A549 (cell line): ENCODE measurements at regions not wholly inside any gene's neighbourhood (a gene's known extent, or its start where the extent isn't known, plus 50 kb on each side); places are given as distances from the start of the nearest gene placed in this dataset.

Source experiments
- ATAC-seq, 2 experiments: fragments of 200-7000 bp in 1 of 2; fragments of >200 bp in 1 of 2; cut with Nextera tagmentation in 1 of 2; cut with Tn5 transposase in 1 of 2; 3 replicates each; pipeline versions ENCODE4 v1.8.0 to v1.9.1; 2018 to 2020; ENCODE audit warnings: mild to moderate bottlenecking in 1 of 2, moderate library complexity in 1 of 2
- CTCF ChIA-PET: fragments of 300-600 bp; sonication (Branson Sonifier 250); formaldehyde crosslinking; extraction: SDS; loops from one replicate; lab custom pipeline; 2021; ENCODE audit warnings: antibody characterized with exemption, inconsistent platforms; lab: Yijun Ruan, JAX
- POLR2A ChIA-PET: fragments of 350-600 bp; formaldehyde crosslinking; extraction: SDS; loops from one replicate; lab custom pipeline; 2021; ENCODE audit warnings: antibody characterized with exemption, inconsistent platforms; lab: Yijun Ruan, JAX
- DNase-seq, 2 experiments: peaks; one replicate each; pipeline versions ENCODE4 v3.0.0 to v3.0.0-alpha.2; 2011 to 2016; ENCODE audit warnings: low read depth in 1 of 2, low spot score in 1 of 2
- FAIRE-seq: peaks from 2 replicates; lab custom pipeline; 2011; peaks lifted over from hg19 to GRCh38; lab: Jason Lieb, UNC
- H3K27ac ChIP-seq, 2 experiments: fragments of >200 bp; sonication (Bioruptor Twin); formaldehyde crosslinking; 3 replicates each; pipeline ENCODE4 v1.5.1; 2016 to 2017
- H3K4me1 ChIP-seq: fragments of >200 bp; sonication (Bioruptor Twin); formaldehyde crosslinking; 3 replicates; pipeline ENCODE4 v1.6.1; 2016
- H3K4me2 ChIP-seq: fragments of >200 bp; sonication (Bioruptor Twin); formaldehyde crosslinking; 3 replicates; pipeline ENCODE4 v1.6.1; 2016
- H3K4me3 ChIP-seq: fragments of >200 bp; sonication (Bioruptor Twin); formaldehyde crosslinking; 3 replicates; pipeline ENCODE4 v1.5.1; 2016
- H3K9me3 ChIP-seq: fragments of >200 bp; sonication (Bioruptor Twin); formaldehyde crosslinking; 3 replicates; pipeline ENCODE4 v1.6.1; 2016
- CBX8 ChIP-seq: fragments of 200-600 bp; sonication (generic); IDR thresholded peaks from 2 replicates; pipeline ENCODE4 v1.6.1; 2016
- CEBPB ChIP-seq, 2 experiments: fragments of >200 bp in 1 of 2; sonication (Bioruptor Twin) in 1 of 2; formaldehyde crosslinking in 1 of 2; IDR thresholded peaks; 2 replicates each; pipeline ENCODE4 v1.6.1; 2012 to 2016
- EP300 ChIP-seq, 2 experiments: fragments of >200 bp; sonication (Bioruptor Twin); formaldehyde crosslinking; IDR thresholded peaks; 2 replicates in 1 of 2; 3 replicates in 1 of 2; pipeline ENCODE4 v1.6.1; 2016 to 2017
- ESRRA ChIP-seq: fragments of 150-350 bp; IDR thresholded peaks from 2 replicates; pipeline ENCODE4 v1.6.1; 2014; ENCODE audit warnings: mild to moderate bottlenecking, low read length, borderline replicate concordance
- FOSB ChIP-seq: fragments of 250-450 bp; sonication (Bioruptor Pico); IDR thresholded peaks from 2 replicates; pipeline ENCODE4 v1.5.0; 2020; ENCODE audit warnings: mild to moderate bottlenecking, moderate library complexity
- FOSL2 ChIP-seq, 2 experiments: fragments of 450-650 bp in 1 of 2; fragments of >200 bp in 1 of 2; sonication (Bioruptor Twin) in 1 of 2; formaldehyde crosslinking; IDR thresholded peaks; 2 replicates each; pipeline versions ENCODE4 v1.5.0 to v1.6.1; 2016 to 2020; ENCODE audit warnings: mild to moderate bottlenecking in 1 of 2, moderate library complexity in 1 of 2
- FOXS1 ChIP-seq: fragments of 250-450 bp; sonication (Bioruptor Pico); IDR thresholded peaks from 2 replicates; pipeline ENCODE4 v1.5.0; 2020; ENCODE audit warnings: mild to moderate bottlenecking, moderate library complexity
- GATA3 ChIP-seq: IDR thresholded peaks from 2 replicates; pipeline ENCODE4 v1.6.1; 2012; ENCODE audit warnings: borderline replicate concordance
- HOXB5 ChIP-seq: fragments of 250-450 bp; sonication (Bioruptor Pico); IDR thresholded peaks from 2 replicates; pipeline ENCODE4 v1.5.0; 2020; ENCODE audit warnings: mild to moderate bottlenecking, moderate library complexity
- JUNB ChIP-seq: fragments of >200 bp; sonication (Bioruptor Twin); formaldehyde crosslinking; IDR thresholded peaks from 2 replicates; pipeline ENCODE4 v1.6.1; 2016
- KDM5A ChIP-seq: fragments of 200-600 bp; sonication (generic); IDR thresholded peaks from 2 replicates; pipeline ENCODE4 v1.6.1; 2016; ENCODE audit warnings: antibody characterized with exemption, mild to moderate bottlenecking
- MAZ ChIP-seq: fragments of 150-350 bp; IDR thresholded peaks from 2 replicates; pipeline ENCODE4 v1.6.1; 2014; ENCODE audit warnings: antibody characterized with exemption, low read depth, low read length, borderline replicate concordance
- MYC ChIP-seq: IDR thresholded peaks from 2 replicates; pipeline ENCODE4 v1.6.1; 2012; ENCODE audit warnings: mild to moderate bottlenecking, inconsistent platforms, low read length, improper control_type of control experiment, borderline replicate concordance
- NPAS2 ChIP-seq: fragments of 250-450 bp; sonication (Bioruptor Pico); IDR thresholded peaks from 2 replicates; pipeline ENCODE4 v1.8.0; 2022; ENCODE audit warnings: mild to moderate bottlenecking, moderate library complexity, borderline replicate concordance
- PHF8 ChIP-seq: fragments of 200-600 bp; sonication (generic); IDR thresholded peaks from 2 replicates; pipeline ENCODE4 v1.6.1; 2016; ENCODE audit warnings: low read depth, mild to moderate bottlenecking, antibody characterized with exemption, moderate library complexity, borderline replicate concordance
- RARB ChIP-seq: fragments of 250-450 bp; sonication (Bioruptor Pico); IDR thresholded peaks from 2 replicates; pipeline ENCODE4 v1.8.0; 2021; ENCODE audit warnings: mild to moderate bottlenecking, moderate library complexity
- RCOR1 ChIP-seq: fragments of 150-350 bp; IDR thresholded peaks from 2 replicates; pipeline ENCODE4 v1.6.1; 2014; ENCODE audit warnings: antibody characterized with exemption, low read length, low read depth
- SMC3 ChIP-seq: fragments of >200 bp; sonication (Bioruptor Twin); formaldehyde crosslinking; IDR thresholded peaks from 3 replicates; pipeline ENCODE4 v1.6.1; 2018; ENCODE audit warnings: inconsistent platforms
- TFCP2L1 ChIP-seq: fragments of 250-450 bp; sonication (Bioruptor Pico); IDR thresholded peaks from 2 replicates; pipeline ENCODE4 v1.5.0; 2021; ENCODE audit warnings: mild to moderate bottlenecking
- ZFP36 ChIP-seq: fragments of 450-650 bp; IDR thresholded peaks from 2 replicates; pipeline ENCODE4 v1.6.1; 2014; ENCODE audit warnings: borderline replicate concordance; ENCODE audit not compliant: partially characterized antibody
- WGBS: methylation state at CpG from one replicate; pipeline ENCODE4 v1.1.6; 2017; ENCODE audit errors: missing lambda C conversion rate; 5-methylcytosine and 5-hydroxymethylcytosine counted together
- TF ChIP-seq, protein P1 (sequence below): fragments of >200 bp; sonication (Bioruptor Twin); formaldehyde crosslinking; IDR thresholded peaks from 2 replicates; pipeline ENCODE4 v1.6.1; 2016

DNA sequence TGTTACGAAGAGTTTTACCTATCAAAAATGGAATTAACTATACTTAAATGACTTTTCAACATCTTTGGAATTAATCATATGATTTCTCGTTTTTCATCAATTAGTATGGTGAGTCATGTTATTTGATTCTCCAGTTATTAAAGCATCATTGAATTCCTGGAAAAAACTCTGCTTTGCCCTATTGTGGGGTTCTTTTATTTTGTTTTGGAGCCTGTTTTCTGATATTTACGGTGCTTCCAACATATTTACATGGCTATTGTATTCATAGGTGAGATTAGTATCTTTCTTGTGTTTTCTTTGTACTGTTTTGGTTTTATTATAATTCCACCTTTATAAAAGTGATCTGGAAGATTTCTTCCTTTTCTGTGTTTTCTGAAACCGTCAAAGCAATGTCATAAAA is 902.7 kb downstream of the TBC1D22A start:
- no peak for FAIRE-seq
- no peaks in the 10 kb centered on the region for H3K4me1 ChIP-seq
- no peak overlapping the region for H3K27ac ChIP-seq
- CTCF ChIA-PET, result no interaction called here
- WGBS, result 12% methylated on average over 4 of the region's 4 CpGs
- ATAC-seq, result no peak
- no peak for TF ChIP-seq CBX8
- no peak for TF ChIP-seq CEBPB (IDR thresholded peaks at IDR 0.05)
- TF ChIP-seq, protein P1, sequence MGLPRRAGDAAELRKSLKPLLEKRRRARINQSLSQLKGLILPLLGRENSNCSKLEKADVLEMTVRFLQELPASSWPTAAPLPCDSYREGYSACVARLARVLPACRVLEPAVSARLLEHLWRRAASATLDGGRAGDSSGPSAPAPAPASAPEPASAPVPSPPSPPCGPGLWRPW, result no peak
- TF ChIP-seq, all 56 proteins: peak for 0
- no peak overlapping the region for H3K4me2 ChIP-seq
- no peak for DNase-seq
- H3K9me3 ChIP-seq, result peaks cover 4% of the 10 kb centered on the region; the same call in 1 of the 3 replicates
- no peak overlapping the region for H3K4me3 ChIP-seq
- POLR2A ChIA-PET, result no interaction called here

DNA sequence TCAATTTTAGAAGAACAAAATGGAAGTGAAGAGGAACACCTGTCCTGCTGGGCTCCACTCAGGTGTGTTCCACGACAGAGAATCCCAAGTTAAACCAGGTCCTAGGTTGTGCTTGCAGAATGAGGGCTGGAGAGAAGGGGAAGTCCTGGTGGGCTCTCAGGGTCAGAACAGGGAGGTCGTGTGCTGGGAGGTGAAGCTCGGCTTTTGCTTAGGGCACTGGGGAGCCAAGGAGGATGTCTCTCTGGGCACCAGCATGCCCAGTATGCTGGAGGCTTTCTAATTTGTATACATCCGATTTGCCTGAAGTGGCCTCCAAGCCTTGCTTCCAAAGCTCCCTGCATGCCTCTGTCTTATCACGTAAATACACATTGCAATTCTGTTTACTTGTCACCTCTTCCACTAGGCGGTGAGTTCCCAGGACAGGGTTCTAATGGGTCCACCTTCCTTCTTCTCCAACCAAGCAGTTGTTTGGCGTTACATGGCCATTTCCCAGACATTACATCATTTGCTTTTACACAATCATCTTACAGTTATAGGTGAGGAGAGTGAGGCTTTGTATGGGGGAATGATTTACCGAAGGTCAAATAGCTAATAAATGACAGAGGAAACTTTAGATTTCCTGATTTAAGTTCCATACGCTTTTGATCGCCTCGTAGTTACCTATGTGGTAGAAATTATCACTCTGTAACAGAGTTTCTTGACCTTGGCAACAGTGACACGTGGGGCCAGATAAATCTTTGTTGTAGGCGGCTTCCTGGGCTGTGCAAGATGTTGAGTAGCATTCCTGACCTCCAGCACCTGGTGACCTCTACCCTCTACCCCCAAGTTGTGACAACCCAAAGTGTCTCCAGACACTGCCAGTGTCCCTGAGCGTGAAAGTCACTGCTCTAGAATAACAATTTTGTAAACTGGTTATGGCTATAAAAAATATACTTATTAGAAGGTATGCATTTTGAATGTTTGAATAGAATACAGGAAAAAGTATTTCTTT is 901.5 kb downstream of the TBC1D22A start:
- H3K27ac ChIP-seq, result no peak overlapping the region
- FAIRE-seq, result no peak
- H3K4me2 ChIP-seq, result no peak overlapping the region
- ChIA-PET POLR2A (no interaction called here), CTCF (interaction anchor here (0.6 kb wide), 1 partner anchor 998 kb away, joined by 3 read pairs; no protein-coding TSS in a partner anchor)
- no peak for ATAC-seq
- WGBS, result 20% methylated on average over 14 of the region's 14 CpGs
- H3K9me3 ChIP-seq, result peaks cover 4% of the 10 kb centered on the region; the same call in 1 of the 3 replicates
- TF ChIP-seq HOXB5 (CRISPR knock-in tag), result no peak
- TF ChIP-seq TFCP2L1 (CRISPR knock-in tag), result no peak
- TF ChIP-seq RARB (CRISPR knock-in tag), result no peak
- TF ChIP-seq FOSL2 (IDR thresholded peaks at IDR 0.05), result no peak
- TF ChIP-seq FOSL2 (CRISPR knock-in tag; IDR thresholded peaks at IDR 0.05), result no peak
- TF ChIP-seq PHF8, result no peak
- no peak for TF ChIP-seq RCOR1
- no peak for TF ChIP-seq ESRRA
- DNase-seq, result no peak
- H3K4me3 ChIP-seq, result no peak overlapping the region
- no peaks in the 10 kb centered on the region for H3K4me1 ChIP-seq

DNA sequence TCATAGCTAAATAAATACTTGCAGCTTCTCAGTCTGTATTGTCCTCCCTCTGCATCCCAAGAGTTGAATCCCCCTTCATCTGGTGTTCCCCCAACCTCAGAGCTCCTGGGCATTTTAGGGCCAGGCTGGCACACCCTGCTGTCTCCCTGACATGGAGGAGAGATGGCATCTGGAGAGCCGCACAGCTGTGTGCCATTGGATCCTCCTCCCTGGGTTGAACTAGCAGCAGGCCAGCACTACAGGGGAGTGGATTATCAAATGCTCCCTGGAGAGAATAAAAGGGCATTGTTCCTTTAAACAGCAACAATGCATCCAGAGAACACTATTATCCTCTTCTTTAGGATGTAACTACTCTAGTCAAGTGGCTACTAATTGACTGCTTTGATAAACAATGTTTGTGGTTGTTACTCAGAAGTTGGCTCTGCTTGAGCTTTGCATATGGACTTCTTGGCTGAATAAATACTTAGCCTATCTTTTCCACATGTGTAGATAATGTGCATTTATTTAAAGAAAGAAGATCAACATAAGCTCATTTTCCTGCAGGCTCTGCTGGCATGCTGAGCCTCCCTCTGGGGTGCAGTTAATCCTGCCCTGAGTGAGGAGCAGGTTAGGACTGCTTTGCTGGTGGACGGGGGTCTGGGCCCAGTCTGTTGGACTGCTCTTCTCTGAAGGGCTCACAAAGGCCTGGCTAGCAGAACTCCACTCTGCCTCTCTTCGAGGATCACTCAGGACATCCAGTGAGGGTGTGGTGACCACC is 897.2 kb downstream of the TBC1D22A start:
- TF ChIP-seq FOSB (CRISPR knock-in tag) (no peak), ZFP36 (no peak), SMC3 (no peak), JUNB (no peak), MYC (no peak), MAZ (no peak), NPAS2 (CRISPR knock-in tag) (no peak), RCOR1 (no peak), EP300 (IDR thresholded peaks at IDR 0.05) (no peak), FOXS1 (CRISPR knock-in tag) (no peak), CEBPB (IDR thresholded peaks at IDR 0.05) (no peak), KDM5A (no peak), PHF8 (no peak), GATA3 (no peak)
- TF ChIP-seq, protein P1, result no peak
- POLR2A ChIA-PET, result no interaction called here
- H3K4me1 ChIP-seq, result no peaks in the 10 kb centered on the region
- WGBS, result 9% methylated on average over 1 of the region's 3 CpGs
- CTCF ChIA-PET, result no interaction called here
- no peak overlapping the region for H3K4me2 ChIP-seq
- H3K9me3 ChIP-seq, result peaks cover 4% of the 10 kb centered on the region; the same call in 1 of the 3 replicates
- FAIRE-seq (no peak), DNase-seq (no peak), ATAC-seq (no peak)
- no peak overlapping the region for H3K27ac ChIP-seq
- no peak overlapping the region for H3K4me3 ChIP-seq
